Renal cortical epithelial cell (primary cell): ENCODE measurements at regions not wholly inside any gene's neighbourhood (a gene's known extent, or its start where the extent isn't known, plus 50 kb on each side); places are given as distances from the start of the nearest gene placed in this dataset.
"Not testable (repeated sequence)": the region's sequence is repeated elsewhere in the genome, so short reads cannot be mapped to it uniquely, and the experiment has no call there.

Source experiments
- DNase-seq: peaks from one replicate; pipeline ENCODE4 v3.0.0-alpha.2; 2011; ENCODE audit warnings: low read depth

GRCh38 chr5:116747881-116748280, 173.3 kb upstream of the SEMA6A start:
- peak; percentile 91 for DNase-seq

- DNase-seq = no peak
Observed at GRCh38 chr5:116746668-116747067, 172.0 kb upstream of the SEMA6A start.

GRCh38 chr5:116740771-116741170, 166.1 kb upstream of the SEMA6A start:
- DNase-seq = no peak

- no peak for DNase-seq
Observed at GRCh38 chr5:116739571-116739970, 164.9 kb upstream of the SEMA6A start.

- no peak for DNase-seq
Observed at GRCh38 chr5:116738615-116739261, 164.1 kb upstream of the SEMA6A start.

- DNase-seq = peak; percentile 15
Observed at GRCh38 chr5:116738239-116738614, 163.6 kb upstream of the SEMA6A start.

GRCh38 chr5:116736671-116737070, 162.0 kb upstream of the SEMA6A start:
- no peak for DNase-seq

GRCh38 chr5:116733991-116734975, 159.7 kb upstream of the SEMA6A start:
- no peak for DNase-seq

- DNase-seq = no peak
Observed at GRCh38 chr5:116732591-116732990, 158.0 kb upstream of the SEMA6A start.

- no peak for DNase-seq
Observed at GRCh38 chr5:116731432-116731831, 156.8 kb upstream of the SEMA6A start.

GRCh38 chr5:116730706-116731105, 156.1 kb upstream of the SEMA6A start:
- no peak for DNase-seq

- DNase-seq = no peak
Observed at GRCh38 chr5:116730185-116730584, 155.6 kb upstream of the SEMA6A start.

GRCh38 chr5:116727248-116727647, 152.6 kb upstream of the SEMA6A start:
- no peak for DNase-seq

GRCh38 chr5:116726180-116726579, 151.6 kb upstream of the SEMA6A start:
- not testable (repeated sequence) for DNase-seq

- DNase-seq = no peak
Observed at GRCh38 chr5:116724971-116725370, 150.3 kb upstream of the SEMA6A start.

GRCh38 chr5:116722651-116723050, 148.0 kb upstream of the SEMA6A start:
- no peak for DNase-seq

GRCh38 chr5:116719106-116719505, 144.5 kb upstream of the SEMA6A start:
- DNase-seq = no peak

- no peak for DNase-seq
Observed at GRCh38 chr5:116718317-116718716, 143.7 kb upstream of the SEMA6A start.

- no peak for DNase-seq
Observed at GRCh38 chr5:116709082-116709481, 134.5 kb upstream of the SEMA6A start.

- not testable (repeated sequence) for DNase-seq
Observed at GRCh38 chr5:116705121-116705519, 130.5 kb upstream of the SEMA6A start.

GRCh38 chr5:116703941-116704340, 129.3 kb upstream of the SEMA6A start:
- no peak for DNase-seq

- DNase-seq = no peak
Observed at GRCh38 chr5:116703328-116703727, 128.7 kb upstream of the SEMA6A start.

GRCh38 chr5:116702776-116703175, 128.2 kb upstream of the SEMA6A start:
- DNase-seq = no peak
